KMS-11 (cell line): ENCODE measurements at regions not wholly inside any gene's neighbourhood (a gene's known extent, or its start where the extent isn't known, plus 50 kb on each side); places are given as distances from the start of the nearest gene placed in this dataset.

ENCODE experiments used
- H2AFZ ChIP-seq: fragments of 200-600 bp; sonication (generic); 2 replicates; pipeline ENCODE4 v1.6.1; 2016; ENCODE audit warnings: antibody characterized with exemption, mixed run types, low read depth
- H3K27ac ChIP-seq: fragments of 200-600 bp; sonication (generic); 2 replicates; pipeline ENCODE4 v1.6.1; 2016; ENCODE audit warnings: mild to moderate bottlenecking, mixed run types
- H3K27me3 ChIP-seq: fragments of 200-600 bp; sonication (generic); 2 replicates; pipeline ENCODE4 v1.6.1; 2017; ENCODE audit warnings: mild to moderate bottlenecking, low read depth, mixed run types, moderate library complexity; ENCODE audit not compliant: insufficient read depth
- H3K36me3 ChIP-seq: fragments of 200-600 bp; sonication (generic); 2 replicates; pipeline ENCODE4 v1.6.1; 2017; ENCODE audit warnings: mild to moderate bottlenecking, mixed run types; ENCODE audit not compliant: insufficient read depth
- H3K4me1 ChIP-seq: fragments of 200-600 bp; sonication (generic); 2 replicates; pipeline ENCODE4 v1.6.1; 2016; ENCODE audit warnings: mild to moderate bottlenecking, low read depth, mixed run types; ENCODE audit not compliant: poor library complexity, severe bottlenecking
- H3K4me2 ChIP-seq: fragments of 200-600 bp; sonication (generic); 2 replicates; pipeline ENCODE4 v1.7.0; 2016; ENCODE audit warnings: mild to moderate bottlenecking, mixed run types
- H3K4me3 ChIP-seq: fragments of 200-600 bp; sonication (generic); IDR thresholded peaks from 2 replicates; pipeline ENCODE4 v1.6.1; 2017; ENCODE audit warnings: low read depth, low read length, mixed read lengths; ENCODE audit not compliant: insufficient read depth
- H3K79me2 ChIP-seq: fragments of 200-600 bp; sonication (generic); 2 replicates; pipeline ENCODE4 v1.6.1; 2016; ENCODE audit warnings: low read depth, mixed run types; ENCODE audit not compliant: insufficient read depth
- H3K9ac ChIP-seq: fragments of 200-600 bp; sonication (generic); 2 replicates; pipeline ENCODE4 v1.6.1; 2016; ENCODE audit warnings: mild to moderate bottlenecking, mixed run types
- H4K20me1 ChIP-seq: fragments of 200-600 bp; sonication (generic); 2 replicates; pipeline ENCODE4 v1.6.1; 2016; ENCODE audit warnings: mild to moderate bottlenecking, mixed run types; ENCODE audit not compliant: insufficient read depth
- CTCF ChIP-seq: fragments of 200-600 bp; sonication (generic); conservative IDR thresholded peaks from 2 replicates; pipeline ENCODE4 v1.6.1; 2017; ENCODE audit warnings: low read depth, mild to moderate bottlenecking, antibody characterized with exemption, low read length, moderate library complexity, mixed read lengths

- H2AFZ ChIP-seq = no peak overlapping the region
- H3K27ac ChIP-seq = no peak overlapping the region
Measured at GRCh38 chr2:45289997-45290709, 280.9 kb upstream of the SIX2 start.

GRCh38 chr2:45288532-45289417 is 279.5 kb upstream of the SIX2 start:
- Histone ChIP-seq H3K4me2 (no peak overlapping the region), H4K20me1 (no peaks in the 10 kb centered on the region), H3K79me2 (no peaks in the 10 kb centered on the region), H3K27me3 (no peaks in the 10 kb centered on the region), H3K9ac (no peak overlapping the region), H3K27ac (no peak overlapping the region), H2AFZ (no peak overlapping the region), H3K4me3 (no peak overlapping the region), H3K36me3 (no peaks in the 10 kb centered on the region), H3K4me1 (no peaks in the 10 kb centered on the region)
- no peak for TF ChIP-seq CTCF

More at GRCh38 chr2:45289997-45290709, 280.9 kb upstream of the SIX2 start:
- no peak overlapping the region for H3K4me3 ChIP-seq
- no peaks in the 10 kb centered on the region for H4K20me1 ChIP-seq
- H3K79me2 ChIP-seq = no peaks in the 10 kb centered on the region
- no peaks in the 10 kb centered on the region for H3K27me3 ChIP-seq
- H3K36me3 ChIP-seq = no peaks in the 10 kb centered on the region
- H3K4me2 ChIP-seq = no peak overlapping the region
- no peaks in the 10 kb centered on the region for H3K4me1 ChIP-seq
- TF ChIP-seq CTCF = no peak
- H3K9ac ChIP-seq = no peak overlapping the region

GRCh38 chr2:45287045-45287444 is 277.8 kb upstream of the SIX2 start:
- Histone ChIP-seq H3K4me3 (no peak overlapping the region), H3K27me3 (no peaks in the 10 kb centered on the region), H3K36me3 (no peaks in the 10 kb centered on the region), H3K27ac (no peak overlapping the region), H3K79me2 (no peaks in the 10 kb centered on the region), H3K4me1 (no peaks in the 10 kb centered on the region), H3K9ac (no peak overlapping the region), H4K20me1 (no peaks in the 10 kb centered on the region), H2AFZ (no peak overlapping the region), H3K4me2 (no peak overlapping the region)
- no peak for TF ChIP-seq CTCF

- no peak overlapping the region for H3K9ac ChIP-seq
- no peak for TF ChIP-seq CTCF
- no peak overlapping the region for H2AFZ ChIP-seq
- H3K4me3 ChIP-seq = no peak overlapping the region
- H3K36me3 ChIP-seq = no peaks in the 10 kb centered on the region
- H3K27me3 ChIP-seq = no peaks in the 10 kb centered on the region
- no peaks in the 10 kb centered on the region for H4K20me1 ChIP-seq
- no peaks in the 10 kb centered on the region for H3K4me1 ChIP-seq
- H3K4me2 ChIP-seq = no peak overlapping the region
- H3K79me2 ChIP-seq = no peaks in the 10 kb centered on the region
- H3K27ac ChIP-seq = no peak overlapping the region
Measured at GRCh38 chr2:45285771-45286390, 276.6 kb upstream of the SIX2 start.
